NK-92 (cell line): ENCODE measurements at regions not wholly inside any gene's neighbourhood (a gene's known extent, or its start where the extent isn't known, plus 50 kb on each side); places are given as distances from the start of the nearest gene placed in this dataset.
"Not testable (repeated sequence)": the region's sequence is repeated elsewhere in the genome, so short reads cannot be mapped to it uniquely, and the experiment has no call there.

Experiments used
- DNase-seq: peaks from one replicate; lab custom pipeline; 2025; ENCODE audit not compliant: unreplicated experiment; lab: John Stamatoyannopoulos, UW

DNA sequence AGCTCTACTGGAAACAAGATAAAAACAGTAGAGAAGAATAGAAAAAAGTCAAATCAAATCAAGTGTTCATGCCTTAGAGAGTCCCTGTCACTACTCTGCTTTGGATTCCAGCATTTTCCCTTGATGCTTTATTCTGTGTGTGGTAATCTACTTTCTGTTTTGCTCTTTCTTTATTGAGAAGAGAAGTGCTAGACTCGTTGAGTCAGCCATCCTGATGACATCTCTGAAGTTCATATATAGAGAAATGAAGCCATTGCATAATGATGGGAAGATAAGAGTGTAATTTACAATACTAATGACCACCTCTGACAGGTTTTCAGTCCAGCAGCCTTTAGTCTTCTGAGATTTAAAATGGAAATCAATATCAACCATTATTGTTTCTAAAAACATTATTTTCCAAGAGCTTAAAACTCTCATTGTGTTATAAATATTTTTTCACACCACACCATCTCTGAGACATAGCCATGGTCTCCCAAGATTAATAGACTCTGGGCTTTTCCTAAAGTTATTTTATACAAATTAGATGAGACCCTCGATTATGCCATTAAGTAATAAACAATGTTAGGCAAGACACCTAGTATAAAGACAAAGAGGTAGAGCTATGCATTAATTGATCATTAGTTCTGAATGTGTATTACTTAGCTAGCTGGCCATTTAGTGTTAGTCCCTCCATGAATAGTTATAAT lies 679.0 kb upstream of the ACVR2A start:
- no peak for DNase-seq

DNA sequence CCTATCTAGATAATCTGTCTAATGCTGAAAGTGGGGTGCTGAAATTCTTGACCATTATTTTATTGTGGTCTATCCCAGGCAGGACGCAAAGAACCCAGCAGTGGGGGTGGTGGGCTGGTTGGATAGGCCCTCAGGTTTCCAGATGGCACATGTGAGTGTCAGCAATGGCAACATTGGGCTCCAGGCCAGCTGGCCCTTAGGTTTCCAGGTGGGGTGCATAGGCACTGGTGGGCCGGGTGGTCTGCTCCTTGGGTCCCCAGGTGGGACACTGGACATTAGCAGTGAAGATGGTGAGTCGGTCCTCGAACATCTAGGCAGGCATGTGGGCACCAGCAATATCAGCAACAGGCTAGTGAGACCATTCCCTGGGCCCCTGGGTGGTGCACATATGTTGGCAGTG lies 680.3 kb upstream of the ACVR2A start:
- no peak for DNase-seq

DNA sequence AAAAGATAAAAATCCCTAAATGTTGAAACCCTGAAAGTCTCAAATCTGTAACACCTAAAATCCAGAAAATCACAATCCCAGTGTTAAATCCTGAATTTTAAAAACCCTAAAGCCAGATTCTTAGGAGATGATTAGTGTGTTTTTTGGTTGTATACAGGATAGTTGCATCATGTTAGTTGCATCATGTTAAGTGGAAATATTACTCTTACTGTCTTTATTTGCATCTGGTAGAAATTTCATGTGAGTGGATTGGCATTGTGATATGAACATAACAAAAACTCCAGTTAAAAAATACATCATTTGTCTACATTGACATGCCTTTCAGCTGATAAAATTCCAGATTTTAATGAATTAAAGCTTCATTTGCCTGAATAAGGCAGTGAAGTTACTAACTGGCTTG lies 683.1 kb upstream of the ACVR2A start:
- DNase-seq: no peak

DNA sequence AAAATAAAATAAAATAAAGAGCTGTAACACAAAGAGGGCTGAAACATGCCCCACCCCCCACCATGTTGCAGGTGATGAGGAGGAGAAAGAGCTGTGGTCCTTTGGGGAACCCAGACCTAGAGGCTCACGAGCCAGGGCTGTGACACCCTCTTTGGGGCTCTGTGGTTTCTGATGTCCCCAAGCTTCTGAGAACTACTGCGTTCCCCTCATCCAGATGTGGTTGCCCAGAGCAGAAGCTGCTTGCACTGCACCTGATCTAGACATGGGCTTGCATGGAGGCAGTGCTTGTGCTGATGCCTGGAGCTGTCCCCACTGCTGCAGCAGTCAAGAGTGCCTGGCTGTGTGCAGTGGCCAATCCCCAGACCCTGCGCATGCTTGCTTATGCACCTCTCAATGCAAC lies 687.9 kb upstream of the ACVR2A start:
- no peak for DNase-seq

DNA sequence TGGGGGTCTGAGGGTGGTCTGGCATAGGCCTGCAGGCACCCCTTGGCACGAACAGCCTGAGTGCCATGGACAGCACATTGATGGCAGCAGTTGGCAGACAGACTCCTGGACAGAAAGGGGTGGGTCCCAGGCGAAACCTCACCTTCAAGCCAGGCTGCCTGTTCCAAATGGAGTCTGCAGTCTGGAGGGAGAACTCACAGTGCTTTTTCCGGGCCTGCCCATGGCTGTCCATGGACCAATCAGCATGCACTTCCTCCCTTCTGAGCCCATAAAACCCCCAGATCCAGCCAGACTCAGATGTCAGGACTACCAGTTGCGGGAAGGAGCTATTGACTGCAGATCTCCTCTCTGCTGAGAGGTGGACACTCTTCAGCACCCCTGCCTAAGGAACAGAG lies 694.6 kb upstream of the ACVR2A start:
- no peak for DNase-seq

DNA sequence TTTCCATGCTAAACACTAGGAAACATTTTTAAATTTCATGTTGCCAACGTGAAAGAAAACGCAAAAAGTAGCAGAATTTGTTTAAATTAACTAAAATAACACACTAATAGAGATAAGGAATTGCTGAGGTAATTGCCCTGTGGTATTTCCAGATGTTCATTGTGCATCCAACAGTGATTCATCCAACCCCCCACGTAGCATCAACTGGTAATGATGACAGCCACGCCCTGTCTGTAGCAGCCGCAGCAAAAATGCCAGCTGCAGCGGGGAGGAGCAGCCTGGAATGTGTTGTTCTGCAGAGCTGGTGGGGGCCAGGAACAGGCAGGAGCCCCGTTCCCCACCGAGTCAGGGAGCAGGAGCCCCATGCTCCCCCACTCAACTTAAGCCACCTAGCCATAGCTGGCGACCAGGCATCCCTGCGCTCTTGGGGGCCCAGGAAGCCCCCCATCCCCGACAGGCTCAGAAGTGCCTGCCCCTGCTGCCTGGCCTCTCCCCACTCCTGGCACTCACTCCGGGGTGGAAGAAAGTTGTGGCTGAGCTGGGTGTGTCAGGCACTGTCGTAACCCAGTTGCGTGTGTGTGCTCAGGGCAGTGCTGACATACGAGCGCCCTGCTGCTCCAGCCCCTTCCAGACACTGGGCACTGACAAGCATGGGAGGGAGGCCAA lies 695.1 kb upstream of the ACVR2A start:
- no peak for DNase-seq

DNA sequence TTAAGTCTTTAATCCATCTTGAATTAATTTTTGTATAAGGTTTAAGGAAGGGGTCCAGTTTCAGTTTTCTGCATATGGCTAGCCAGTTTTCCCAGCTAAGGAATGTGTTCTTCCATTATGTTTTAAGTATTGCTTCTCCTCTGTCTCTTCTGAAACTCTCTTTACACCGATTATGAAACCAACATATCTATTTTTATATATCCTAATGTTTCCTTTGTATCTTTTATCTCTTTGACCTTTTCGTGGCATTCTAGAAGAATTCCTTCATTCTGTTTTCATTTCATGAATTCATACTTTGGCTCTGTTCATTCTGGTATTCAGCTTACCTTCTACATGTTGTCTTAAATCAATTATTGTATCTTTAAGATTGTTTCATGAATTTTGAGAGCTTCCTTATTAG lies 697.0 kb upstream of the ACVR2A start:
- no peak for DNase-seq

DNA sequence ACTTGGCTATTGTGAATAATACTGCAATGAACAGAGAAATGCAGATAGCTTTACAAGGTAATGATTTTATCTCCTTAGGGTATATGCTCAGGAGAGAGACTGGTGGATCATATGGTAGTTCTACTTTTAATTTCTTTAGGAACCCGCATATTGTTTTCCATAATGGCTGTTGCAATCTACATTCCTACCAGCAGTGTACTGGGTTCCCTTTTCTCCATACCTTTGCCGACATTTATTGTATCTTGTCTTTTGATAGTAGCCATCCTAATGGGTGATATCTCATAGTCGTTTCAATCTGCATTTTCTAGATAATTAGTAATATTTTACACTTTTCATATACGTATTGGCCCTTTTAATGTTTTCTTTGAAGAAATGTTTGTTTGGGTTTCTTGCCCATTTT lies 702.9 kb upstream of the ACVR2A start:
- no peak for DNase-seq

DNA sequence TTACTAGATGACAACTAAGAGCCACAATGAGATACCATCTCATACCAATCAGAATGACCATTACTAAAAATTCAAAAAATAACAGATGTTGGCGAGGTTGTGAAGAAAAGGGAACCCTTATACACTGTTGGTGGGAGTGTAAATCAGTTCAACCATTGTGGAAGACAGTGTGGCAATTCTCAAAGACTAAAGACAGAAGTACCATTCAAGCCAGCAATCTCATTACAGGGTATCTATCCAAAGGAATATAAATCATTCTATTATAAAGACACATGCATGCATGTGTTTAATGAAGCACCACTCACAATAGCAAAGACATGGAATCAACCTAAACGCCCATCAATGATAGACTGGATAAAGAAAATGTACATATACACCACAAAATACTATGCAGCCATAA lies 705.1 kb upstream of the ACVR2A start:
- DNase-seq: not testable (repeated sequence)

DNA sequence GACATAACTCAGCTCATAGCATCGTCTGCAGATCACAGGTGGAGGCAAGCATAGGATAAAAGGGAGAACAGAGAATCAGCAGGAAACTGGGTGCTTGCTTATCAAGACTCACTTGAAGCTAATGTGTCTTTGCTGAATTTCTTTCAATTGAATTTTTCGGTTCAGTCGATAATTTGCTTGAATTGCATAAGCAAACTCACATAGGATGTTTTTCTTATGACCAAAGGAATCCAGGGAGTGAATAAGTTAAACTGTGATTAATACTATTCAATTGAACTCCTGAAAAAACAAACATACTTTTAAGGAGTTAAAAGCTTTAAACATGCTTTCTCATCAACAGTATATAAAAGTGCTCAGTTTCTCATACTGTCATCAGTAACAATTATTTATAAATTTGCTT lies 707.1 kb upstream of the ACVR2A start:
- DNase-seq: no peak

DNA sequence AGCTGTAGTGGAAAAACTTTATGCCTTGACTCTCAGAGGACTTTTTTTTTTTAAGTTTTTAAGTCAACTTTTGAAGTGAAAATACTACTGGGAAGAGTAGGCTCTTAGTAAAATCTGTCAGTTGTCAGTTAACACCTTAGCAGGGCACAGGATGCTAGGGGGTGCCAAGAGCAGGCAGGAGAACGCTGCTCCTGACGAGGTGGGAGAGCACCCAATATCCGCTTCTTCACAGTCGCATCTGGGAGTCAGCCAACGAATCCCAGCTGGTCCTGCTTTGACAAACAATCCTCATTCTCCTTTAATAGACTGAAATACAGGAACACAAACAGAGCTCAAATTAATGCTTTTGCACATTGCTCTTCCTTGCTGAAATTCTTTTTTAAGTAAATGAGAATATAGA lies 709.5 kb upstream of the ACVR2A start:
- no peak for DNase-seq

DNA sequence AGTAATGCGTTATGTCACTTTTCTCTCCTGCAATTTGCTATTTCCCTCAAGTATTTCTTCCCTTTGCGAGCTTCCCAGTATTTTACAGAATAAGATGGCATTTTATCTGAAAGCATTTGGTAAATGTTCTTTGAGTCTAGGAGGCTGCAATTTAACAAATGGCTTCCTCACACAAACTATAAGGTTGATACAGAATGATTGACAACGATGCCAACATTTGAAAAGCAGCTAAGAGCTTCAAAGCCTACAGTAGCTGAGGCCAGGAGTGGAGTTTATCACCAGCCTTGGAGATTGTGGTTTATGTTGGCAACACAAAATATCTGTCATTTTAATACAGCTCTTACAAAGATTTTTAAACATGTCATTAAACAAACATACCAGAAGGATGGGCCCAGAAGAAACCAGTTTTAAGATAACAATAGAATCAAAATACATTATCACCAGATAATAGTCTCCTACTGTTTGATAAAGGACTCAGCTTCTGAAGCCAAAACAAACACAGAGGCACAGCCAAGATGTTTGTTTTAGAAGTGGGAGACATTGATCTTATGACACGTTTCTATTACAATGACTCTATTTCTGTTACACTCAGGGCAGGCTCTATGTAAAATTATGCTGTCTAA lies 711.4 kb upstream of the ACVR2A start:
- no peak for DNase-seq

DNA sequence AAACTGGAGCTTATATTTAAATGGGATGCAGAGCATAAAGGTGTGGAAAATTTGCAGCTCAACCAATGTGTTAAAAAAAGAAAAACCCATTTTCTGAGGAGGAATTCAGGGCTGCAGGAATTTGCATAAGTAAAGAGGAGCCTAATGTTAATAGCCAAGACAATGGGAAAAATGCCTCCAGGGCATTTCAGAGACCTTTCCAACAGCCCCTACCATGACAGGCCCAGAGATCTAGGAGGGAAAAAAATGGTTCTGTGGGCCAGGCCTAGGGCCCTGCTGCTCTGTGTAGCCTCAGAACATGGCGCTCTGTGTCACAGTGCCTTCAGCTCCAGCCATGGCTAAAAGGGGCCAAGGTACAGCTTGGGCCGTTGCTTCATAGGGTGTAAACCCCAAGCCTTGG lies 719.7 kb upstream of the ACVR2A start:
- no peak for DNase-seq

DNA sequence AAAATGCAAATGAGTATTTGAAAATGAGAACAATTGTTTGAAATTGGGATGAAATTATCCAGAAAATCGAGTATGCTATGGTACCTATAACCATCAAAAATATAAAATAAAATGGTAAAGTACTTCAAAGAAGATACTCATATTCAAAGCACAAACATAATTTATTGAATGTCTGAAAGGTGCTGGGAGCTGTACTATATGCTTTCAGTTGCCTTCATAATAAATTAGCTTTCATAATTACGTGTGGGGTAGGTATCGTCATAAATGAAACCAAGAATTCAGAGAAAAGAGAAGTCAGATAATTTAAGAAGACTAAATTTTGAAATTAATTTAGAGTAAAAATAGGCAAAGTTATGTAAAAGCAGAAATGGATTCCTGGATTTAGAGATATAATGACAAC lies 721.9 kb upstream of the ACVR2A start:
- DNase-seq: no peak

DNA sequence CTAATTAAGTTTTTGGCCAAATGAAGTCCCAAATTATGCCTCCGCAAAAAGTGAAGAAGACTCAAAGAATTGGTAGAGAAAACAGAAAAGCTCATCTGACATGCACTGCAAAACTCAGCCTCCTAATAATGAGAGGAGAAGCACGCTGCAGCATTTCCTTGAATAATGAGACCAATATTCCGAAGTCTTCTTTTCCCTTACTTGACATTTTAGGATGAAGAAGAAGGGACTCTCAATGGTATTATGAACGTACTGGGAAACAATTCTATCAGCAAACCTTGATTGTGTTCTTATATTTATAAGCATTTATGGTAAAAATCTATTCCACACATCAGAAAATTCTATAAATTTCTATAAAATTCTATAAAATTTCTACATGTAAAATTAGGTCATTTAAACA lies 733.9 kb upstream of the ACVR2A start:
- no peak for DNase-seq

DNA sequence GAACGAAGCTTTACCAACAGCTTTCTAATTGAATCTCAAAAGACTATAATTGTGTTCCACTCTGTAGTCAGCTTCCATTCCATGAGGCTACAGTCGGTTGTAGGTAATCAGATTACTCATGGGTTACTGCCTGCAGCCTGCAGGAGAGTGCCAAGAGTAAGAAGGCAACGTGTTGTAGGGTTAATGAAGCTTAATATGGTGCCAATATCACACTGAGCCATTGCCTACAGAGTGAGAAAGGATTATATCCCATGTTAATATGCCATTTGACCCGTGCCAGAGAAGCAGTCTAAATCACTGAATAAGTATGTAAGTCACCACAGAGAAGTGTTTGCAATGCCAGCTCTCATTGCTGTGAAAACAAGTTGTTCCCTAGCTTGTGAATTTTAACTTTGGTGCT lies 734.5 kb upstream of the ACVR2A start:
- no peak for DNase-seq

DNA sequence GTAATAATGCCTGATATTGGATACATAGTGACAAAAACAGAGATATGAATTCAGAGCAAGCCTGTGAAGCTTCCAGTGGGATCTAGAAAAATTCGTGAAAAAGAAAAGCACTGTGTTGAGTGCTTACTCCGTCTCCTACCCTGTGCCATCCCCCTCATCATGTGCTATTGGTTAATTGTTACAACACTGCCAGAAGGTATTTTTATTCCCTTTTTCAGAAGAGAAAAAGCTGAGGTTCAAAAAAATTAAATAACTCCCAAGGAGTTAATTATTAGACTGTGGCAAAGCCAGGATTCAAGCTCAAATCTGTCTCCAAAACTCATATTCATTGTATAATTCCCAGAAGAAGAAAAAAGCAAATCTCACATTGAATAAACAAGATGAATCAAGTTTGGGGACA lies 735.5 kb upstream of the ACVR2A start:
- no peak for DNase-seq

DNA sequence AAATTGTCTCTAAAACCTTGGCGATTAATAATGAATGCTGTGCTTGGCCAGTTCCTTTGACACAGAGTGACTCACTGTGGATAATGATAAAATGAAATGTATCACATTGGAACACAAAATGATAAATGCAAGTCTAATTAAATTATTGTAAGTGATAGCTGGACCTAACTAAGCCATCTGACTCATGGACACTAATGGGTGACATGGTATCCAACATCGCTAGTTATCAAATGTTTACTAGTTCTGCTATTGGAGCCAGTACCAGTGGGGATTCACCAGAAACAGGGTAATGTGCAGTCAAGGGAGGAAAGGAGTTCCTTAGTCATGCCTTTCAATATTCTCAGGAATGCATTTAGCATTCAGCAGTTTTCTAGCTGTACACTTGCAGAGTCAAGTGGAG lies 736.3 kb upstream of the ACVR2A start:
- DNase-seq: no peak

DNA sequence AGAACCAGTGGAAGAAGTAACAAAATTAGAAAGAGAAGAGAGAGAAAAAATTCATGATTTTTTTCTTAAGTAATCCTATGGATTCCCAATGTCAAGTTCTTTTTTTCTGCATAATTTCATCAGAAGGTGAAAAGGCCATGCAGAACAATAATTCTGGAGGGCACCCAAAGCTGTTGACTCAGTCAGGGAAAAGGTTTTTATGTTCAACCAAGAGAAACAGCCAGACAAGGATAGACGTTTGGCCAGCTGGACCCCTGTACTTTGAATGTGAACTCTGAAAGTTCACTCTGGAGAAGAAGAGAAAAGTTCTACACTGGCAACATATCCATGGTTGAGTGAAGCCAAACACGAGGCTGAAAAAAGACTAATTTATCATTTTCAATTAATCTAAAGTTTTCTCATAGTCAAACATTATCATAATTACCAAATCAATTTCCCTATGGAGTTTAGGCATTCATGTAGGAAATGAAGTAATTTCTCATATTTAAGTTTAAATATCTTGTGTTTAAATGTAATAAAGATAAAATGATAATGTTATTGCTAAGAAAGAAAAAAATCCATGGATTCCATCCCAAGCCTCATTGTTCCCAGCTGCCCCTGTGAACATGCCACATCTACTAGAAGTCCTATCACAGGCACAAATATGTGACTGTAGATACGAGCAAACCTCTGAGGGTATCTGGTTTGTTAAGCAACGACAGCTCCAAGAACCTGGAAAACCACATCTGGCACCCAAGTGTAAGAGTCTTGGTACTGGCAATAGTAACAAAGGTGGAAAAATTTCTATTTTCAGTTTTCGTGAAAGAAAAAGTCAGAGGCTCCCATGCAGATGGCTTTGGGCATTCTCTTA lies 742.7 kb upstream of the ACVR2A start:
- DNase-seq: no peak

DNA sequence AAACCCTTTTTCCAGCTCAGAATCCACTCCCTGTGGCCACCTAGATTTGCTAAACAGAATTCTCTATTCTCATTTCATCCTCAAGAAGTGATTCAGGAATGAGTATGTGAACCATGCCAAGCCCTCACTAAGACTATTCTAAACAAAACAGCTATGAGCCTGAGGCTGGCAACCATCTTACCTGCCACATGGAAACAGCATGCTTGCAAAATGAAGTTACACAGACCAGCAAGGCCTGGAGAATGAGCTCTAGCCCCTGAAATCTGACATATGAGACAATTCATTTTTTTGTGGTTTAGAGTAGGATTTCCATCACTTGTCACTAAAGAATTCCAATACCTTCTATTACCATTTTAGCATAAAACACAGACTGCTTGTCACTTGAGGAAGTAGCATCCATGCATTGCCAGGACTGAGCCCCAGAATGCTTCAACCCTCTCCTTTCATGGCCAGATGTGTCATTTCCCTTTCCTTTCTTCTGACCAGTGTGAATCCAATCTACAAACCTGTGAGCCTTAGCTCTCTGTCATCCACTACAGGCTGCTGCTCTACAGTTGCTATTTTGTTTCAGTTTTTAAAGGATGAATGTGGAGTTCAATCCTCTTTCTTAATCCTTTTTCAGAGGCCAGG lies 744.3 kb upstream of the ACVR2A start:
- DNase-seq: no peak

DNA sequence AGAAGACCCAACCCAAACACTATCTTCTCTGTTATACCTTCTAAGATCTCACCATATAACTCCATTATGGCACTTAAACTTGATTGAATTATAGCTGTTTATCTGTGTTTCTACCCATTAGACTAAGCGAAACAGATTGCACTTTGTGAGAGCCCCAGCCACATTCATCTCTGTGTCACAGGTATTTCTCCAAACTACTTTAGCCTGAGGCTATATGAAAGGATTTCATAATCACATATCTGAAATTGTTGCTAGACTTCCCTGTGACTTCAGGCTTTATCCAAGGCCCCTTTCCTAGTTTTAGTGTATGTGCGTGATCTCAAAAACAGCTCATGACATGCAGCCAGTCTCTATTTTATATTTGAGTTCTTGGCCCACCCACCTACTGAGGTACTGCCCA lies 745.0 kb upstream of the ACVR2A start:
- no peak for DNase-seq
